Activated naive CD4-positive, alpha-beta T cell treated with anti-CD3 and anti-CD28 coated beads, Interleukin-2, amount 50 U/mL, for 16 hours (primary cell): ENCODE measurements at regions not wholly inside any gene's neighbourhood (a gene's known extent, or its start where the extent isn't known, plus 50 kb on each side); places are given as distances from the start of the nearest gene placed in this dataset.
A peak's percentile ranks its signal among the peaks of the same experiment; 100 is the strongest.

ENCODE experiments used
- DNase-seq: peaks from one replicate; pipeline ENCODE4 v3.0.0-alpha.2; 2020

DNA sequence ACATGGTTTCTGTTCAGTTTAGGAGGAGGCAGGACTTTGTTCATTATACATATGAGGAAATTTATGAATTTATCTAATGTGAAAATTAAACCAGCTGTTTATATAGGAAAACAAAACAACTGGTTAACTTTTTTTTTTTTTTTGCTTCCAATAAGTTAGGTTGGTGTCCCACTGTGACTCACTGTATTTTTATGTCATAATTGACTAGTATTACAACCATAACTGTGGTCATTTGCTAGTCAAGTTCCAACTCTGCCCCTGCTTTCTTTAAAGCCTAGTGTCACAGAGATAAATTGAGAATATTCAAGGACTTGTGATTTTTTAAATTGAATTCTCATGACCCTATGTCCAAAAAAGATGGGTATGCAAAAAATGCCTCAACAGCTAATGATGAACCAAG, 227.7 kb downstream of the BCAT1 start:
- no peak for DNase-seq

DNA sequence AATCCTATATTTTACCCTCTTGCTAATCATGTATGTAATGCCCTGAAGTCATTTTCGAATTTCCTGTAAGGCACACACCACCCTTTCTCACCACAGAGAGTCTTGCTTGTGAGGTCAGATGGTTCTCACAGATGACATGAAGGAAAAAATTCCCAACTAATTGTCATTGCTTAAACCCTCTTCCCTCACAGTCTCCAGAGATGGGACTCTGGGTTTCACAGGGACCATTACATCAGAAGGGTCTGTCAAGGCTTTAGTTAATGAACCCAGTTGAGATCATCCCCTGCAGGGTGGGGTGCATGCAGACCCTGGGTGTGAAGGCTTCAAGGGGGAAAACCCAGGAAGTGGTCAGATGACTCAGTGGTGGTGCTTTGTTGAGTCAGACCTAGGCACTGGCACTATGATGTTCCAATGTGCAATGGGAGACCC, 229.6 kb downstream of the BCAT1 start:
- peak; percentile 17 for DNase-seq

DNA sequence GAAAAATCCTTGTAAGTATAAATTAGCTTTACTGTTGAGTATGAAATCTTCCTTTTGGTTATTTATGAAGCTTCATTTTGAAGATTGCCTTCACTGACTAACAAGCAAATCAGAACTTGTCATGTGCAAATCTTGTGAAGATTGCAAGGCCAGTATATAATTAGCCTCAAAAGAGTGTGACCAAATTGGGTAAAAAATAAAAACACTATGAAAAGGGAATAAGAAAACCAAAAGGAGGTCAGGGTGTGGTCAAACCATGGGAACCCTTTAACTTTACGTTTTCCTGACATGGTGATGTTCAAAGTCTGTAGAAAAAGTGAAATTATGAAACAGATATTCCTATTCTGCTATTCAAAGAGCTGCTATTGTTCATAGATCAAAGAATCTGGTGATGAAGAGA, 230.3 kb downstream of the BCAT1 start:
- DNase-seq = no peak

DNA sequence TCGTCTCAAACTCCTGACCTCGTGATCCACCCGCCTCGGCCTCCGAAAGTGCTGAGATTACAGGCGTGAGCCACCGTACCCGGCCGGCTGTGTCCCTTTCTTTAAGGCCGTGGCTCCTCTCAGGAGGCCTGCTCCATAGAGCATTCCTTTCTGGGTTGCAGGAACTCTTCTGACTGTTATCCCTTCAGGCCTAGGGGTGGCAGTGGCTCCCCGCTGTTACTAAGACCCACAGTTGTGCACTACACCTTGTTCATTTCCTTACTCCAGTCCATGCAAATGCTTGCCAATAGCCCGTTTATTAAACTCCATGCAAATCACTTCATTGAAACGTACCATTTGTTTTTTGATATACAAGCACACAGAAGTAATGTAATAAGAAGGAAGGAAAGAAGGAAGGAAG, 234.7 kb downstream of the BCAT1 start:
- DNase-seq = no peak

DNA sequence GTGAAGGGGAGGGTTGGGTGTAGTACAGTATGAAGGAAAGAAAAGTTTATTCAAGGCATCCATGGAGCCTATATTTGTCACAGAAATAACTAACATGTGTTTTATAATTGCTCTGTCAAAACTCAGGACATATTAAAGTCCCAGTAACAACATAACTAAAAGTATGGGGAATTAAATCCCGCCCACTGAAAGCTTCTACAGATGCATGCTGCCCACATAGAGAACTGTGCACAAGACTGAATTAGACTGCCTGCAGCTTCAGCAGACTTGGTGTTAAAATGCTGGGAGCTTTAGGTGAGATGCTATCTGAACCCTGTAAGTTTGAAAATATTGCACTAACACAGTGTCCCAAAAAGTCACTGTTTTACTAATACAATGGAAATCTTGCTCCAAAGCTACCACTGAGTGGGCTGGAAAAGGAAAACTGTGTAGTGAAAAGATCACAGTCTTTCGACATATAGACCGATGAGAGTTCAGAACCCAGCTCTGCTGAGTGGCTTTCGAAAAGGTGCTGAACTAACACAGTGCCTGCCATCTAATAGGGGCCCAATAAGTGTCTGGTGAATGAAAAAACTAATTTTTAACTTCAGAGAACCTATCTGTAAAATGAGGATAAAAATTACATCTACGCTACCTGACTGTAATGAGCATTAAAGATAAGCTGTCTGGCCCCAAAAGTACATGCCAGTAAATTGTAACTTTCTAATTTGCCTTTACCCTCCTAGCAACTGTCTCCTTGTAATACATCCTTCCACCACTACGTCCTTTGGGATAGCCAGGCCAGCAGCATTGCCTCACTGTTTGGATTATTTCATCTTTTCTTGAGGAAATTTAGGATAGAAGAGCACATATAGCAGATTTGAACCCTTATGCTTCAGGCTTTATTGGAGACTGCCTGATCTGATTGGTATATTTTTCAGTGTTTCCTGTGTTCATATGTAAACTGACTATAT, 237.6 kb downstream of the BCAT1 start:
- DNase-seq = no peak

DNA sequence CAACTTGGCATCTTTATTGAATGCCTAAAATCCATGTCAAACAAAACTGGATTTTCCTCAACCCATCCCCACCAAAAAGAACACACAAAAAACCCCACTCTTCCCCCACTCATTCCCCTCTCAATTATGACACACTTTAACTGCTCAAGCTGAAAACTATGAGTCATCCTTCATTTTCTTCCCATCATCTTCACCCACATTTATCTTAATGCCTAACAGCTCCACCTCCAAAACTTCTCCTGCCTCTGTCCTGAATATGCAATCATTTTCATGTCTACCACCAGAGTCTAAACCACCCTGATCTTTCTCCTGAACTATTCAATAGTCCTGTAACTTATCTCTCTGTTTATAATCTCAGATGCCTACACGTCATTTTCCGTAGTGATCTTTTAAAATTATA, 239.7 kb downstream of the BCAT1 start:
- DNase-seq = no peak

DNA sequence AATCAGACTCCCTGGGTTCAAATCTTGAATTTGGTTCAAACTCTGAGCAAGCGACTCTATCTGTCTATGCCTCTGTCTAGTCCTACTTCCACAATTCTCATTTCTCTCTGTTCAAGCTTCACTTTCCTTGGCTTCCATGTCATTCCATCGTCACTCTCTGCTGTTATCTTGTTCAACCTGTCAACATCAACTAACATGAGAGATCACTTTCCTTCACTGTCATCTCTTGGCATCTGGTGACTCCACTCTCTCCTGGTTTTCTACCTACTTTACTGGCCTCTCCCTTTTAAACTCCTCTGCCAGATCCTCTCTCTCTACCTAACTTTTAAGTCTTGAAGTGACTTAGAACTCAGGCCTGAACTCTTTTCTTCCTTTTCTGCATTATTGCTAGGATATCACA, 240.2 kb downstream of the BCAT1 start:
- no peak for DNase-seq

DNA sequence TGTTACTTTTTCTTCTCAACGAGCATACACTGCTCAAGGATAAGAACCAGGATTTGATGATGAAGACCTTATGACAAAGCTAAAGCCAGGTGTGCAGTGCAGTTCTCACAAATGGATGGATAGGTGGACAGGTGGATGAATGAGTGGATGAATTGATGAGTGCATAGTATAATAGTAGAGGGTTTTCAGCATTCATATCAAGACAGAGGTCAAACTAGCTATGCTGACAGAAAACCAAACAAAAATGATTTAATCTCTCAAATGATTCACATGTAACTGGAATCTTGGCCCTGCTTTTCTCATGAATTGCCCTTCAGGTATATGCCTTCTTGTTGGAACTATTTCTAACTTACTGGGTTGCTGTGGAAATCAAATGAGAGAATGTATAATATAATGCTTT, 240.9 kb downstream of the BCAT1 start:
- no peak for DNase-seq

DNA sequence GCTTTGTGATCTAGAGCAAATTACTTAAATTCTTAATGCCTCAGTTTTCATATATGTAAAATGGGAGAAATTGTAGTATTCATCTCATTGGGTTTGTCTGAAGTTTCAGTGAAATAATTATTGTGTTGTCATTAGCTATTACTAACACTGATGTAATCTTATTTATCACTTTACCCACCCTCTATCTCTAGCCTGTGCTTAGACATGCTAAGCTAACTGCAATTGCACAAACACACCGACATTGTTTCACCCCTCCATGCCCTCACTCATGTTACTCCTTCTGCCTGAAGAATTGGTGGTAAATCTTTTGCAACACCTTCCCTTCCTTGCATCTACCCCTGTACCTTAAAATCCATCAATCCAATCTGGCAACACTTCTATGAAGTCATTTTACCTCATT, 241.6 kb downstream of the BCAT1 start:
- DNase-seq = no peak

DNA sequence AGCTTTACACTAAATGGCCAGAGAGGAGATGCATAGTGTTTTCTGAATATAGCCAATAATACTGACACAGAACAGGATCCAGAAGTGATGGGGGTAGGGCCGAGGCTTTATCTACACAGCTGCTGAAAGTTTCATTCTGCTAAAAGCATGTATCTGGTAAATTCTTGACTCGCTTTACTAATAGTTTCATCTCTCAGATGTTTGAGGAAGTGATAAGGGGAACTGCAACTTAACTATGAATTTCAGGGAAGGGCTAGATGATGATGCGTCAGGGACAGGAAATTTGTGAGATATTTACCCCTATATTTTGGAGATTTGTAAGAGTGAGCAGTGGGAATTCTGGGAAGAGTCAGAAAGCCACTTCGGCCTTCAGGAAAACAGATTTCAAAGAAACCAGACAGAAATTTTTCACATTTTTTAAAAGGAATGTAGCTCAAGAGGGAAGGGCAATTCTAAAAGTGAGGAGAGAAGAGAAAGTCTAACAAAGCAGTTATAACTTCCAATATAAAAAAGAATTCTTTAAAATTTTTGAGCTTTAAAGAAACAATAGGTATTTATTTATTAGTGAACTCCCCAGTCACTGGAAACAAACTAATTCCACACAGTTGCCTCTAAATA, 243.1 kb downstream of the BCAT1 start:
- no peak for DNase-seq

DNA sequence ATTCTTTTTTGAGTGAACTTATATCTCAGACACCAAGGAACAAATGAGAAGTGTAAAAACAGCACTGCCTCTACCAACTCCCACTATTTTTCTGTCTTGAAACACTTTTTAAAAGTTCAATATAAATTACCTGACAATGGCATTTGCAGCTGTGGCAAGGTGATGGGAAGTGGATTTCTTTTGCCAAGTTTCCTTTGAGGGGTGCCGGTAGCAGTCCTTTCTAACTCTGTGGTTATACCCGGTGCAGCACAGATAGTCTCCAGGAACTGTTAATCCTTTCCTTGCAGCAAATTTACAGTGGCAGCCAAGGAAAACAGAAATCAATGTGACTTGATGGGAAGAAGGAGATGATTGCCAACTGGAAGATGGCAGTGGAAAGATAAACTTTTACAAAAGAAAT, 243.7 kb downstream of the BCAT1 start:
- DNase-seq = no peak

DNA sequence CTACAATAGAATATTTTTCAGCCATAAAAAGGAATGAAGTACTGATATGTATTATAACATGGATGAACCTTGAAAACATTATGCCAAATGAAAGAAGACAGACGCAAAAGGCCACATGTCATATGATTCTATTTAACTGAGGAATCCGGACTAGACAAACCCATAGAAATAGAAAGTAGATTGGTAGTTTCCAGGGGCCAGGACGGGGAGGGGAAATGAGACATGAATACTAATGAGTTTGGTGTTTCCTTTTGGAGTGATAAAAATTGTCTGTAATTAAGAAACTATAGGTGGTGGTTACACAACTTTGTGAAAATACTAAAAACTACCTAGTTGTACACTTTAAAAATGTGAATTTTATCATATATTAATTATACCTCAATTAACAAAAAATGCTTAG, 247.6 kb downstream of the BCAT1 start:
- DNase-seq = no peak

DNA sequence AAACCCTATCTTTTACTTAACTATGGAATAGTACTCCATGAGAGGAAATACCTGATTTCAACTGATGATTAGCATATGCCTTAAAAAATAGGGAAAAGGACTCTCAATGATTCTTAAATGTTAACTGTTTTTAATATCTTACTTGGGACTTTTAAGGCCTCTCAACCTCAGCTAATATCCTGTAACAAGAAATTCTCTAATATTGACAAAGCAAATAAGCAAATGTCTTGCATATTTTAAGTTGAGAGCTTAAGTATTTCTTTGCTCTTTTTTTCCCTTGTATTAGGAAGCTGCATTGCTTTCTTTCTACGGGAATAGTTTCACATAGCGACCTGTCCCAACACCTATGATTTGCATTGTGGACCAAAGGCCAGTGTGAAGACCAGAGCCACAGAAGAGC, 249.9 kb downstream of the BCAT1 start:
- DNase-seq = no peak

DNA sequence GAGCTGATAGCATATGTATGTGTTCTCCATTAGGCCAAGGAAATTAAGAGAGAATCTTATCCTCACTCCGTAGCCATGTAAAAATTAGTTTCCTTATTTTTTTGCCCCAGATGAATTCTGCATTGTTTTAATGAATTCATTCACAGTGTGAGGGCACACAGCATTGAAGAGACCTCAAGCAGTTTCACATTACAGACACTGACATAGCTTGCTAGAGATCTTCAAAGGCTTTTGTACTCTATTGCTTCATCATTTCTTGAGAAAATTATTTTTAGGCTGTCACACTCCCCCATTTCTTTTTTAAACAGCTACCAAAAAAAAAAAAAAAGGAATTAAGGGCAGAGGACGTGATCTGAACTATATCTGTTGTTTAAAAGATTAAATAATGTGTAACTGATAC, 251.1 kb downstream of the BCAT1 start:
- no peak for DNase-seq

DNA sequence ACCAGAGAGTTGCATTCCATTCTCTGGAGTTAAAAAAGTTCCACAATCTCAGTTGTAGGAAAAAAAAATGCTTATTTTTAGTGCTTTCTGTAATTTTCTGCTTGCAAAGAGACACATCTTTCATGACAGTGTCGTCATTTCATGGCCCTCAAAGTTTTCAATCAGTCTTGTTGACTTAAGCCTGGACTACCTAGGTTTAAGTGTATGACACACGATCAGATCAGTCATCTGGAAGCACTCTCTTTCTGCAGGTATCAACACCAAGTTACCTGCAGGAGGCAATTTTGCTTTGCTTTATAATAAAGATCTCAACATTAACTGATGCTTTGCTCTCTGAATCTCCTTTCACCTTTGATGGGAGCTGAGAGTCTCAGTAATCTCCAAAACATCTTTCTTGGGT, 251.6 kb downstream of the BCAT1 start:
- no peak for DNase-seq

DNA sequence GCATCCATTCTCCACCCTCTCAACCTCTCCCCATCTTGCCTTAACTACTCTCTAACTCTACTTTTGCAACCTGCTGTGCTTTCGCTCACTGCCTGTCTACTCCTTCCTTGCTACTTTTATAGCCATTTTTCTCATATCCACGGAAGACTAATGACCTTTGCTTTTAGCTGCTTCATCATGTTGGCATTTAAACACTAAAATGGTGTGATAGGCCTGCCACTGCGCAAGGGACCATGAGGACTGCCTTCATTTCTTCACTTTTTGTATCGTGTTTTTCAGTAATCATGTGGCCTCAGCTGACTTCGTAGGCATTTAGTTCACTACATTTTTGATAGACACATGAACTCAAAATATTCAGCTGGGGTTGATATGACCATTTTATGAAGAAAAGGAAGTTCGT, 252.1 kb downstream of the BCAT1 start:
- DNase-seq = no peak

DNA sequence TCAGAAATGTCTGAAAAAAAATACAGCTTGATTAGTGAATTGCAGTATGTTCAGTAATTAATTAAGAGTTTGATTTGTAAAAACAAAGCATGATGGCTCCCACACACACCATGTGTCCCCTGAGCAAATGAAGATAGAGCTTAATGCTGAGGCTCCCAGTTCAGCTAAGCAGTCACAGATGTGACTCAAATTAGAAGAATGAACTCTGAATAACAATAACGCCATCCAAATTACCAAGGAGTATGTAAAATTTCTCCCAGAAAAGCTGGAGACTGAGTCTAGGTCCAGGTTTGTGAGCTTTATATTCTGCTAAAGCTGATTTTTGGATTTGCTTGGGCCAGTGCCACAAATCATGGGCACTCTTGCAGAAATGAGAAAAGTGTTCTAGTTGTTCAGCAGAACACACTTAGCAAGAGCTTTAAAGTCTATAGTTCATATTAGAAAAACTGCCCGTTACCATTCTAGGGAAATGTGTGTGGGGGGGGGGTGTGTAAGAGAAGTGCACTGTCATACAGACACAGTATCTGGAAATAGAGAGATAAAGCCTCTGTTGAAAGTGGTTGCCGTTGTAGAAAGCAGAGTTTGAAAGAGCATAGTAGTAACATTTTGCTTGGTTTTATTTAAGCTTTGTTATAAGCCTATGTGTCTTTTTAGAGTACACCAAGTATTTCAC, 253.1 kb downstream of the BCAT1 start:
- DNase-seq = no peak

DNA sequence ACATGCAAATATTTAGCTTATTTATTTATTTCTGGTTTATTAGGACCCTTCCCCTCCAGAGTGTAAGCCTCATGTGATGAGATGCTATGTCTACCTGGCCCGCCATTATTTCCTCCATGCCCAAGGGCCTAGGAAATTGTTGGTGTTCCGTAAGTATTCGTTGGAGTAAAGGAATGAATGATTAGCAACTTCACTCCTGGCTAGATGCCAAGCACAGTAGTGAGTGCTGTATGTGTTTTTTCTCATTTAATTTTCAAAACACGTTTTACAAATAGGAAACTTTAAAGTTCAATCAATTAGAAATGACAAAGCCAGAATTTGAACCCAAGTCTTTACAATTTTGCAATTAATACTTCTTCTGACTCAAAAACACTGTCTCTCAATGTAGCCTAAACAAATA, 253.8 kb downstream of the BCAT1 start:
- no peak for DNase-seq

DNA sequence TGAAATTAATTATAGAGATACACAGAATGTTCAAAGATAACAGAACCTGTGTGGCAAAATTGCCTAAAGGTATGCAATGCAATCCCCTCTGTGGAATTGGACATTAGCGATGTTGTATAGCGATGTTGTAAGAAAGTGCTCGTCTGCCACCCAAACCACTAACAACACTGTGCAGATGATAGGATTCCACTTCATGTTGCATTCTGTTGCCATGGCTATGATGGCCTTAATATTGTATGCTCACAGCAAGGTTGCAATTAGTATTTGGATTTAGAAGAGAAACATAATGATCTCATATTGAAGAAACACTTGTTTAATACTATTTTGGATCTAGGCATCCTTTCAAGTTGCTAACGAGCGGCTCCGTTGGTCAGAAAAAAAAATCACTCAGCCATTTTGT, 260.3 kb downstream of the BCAT1 start:
- no peak for DNase-seq

DNA sequence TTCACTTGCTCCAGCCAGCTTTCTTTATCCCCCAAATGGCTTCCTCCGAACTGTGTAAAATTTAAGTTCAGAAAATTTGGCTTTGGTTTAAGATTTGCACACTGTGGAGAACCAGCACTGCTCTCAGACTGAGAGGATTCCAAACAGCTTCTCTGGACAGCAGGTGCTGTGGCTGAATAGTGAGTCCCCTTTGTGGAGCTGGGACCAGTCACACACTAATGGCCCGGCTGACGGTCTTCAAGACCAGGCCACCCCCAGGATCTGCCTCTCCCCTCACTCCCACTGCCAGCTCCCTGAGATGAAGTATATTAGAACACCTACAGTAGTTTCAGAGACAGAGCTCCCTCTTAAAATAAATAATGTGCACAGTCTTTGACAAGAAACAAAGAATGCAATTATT, 267.3 kb downstream of the BCAT1 start:
- no peak for DNase-seq

DNA sequence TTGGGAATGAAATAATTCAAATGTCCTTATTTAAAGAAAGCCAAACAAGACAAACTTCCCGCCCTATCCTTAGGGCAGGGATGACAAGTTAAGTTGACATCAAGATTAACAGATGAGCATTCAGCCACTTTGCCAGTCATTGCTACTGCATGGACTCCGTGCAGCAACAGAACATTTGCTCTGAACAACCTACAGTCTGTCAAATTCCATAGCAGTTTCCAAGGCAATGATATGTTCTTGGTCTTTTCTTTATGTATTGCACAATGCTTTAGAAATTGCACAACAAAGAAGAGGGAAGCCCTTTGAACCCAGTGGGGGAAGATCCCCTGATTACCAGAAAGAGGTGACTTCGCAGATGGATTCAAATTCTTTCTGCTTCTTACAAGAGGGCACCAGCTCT, 269.8 kb downstream of the BCAT1 start:
- DNase-seq = no peak

DNA sequence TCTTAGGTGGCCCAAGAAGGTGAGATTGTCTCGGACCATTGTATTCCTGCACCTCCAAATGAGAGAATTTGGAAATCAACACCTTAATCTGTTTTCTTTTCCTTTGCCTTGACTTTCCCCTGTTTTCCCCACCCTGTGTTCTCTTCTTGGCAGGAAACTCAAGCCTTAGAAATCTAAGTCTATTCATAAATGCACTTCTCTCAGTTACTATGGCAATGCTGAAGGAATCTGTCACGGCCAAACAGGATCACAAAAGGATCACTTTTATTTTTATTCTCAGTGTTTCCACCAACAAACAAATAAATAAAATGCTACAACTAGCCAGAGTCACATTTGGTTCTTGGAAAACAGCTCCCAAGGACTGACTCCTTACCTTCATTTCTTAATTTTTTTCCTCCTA, 270.5 kb downstream of the BCAT1 start:
- DNase-seq = no peak

DNA sequence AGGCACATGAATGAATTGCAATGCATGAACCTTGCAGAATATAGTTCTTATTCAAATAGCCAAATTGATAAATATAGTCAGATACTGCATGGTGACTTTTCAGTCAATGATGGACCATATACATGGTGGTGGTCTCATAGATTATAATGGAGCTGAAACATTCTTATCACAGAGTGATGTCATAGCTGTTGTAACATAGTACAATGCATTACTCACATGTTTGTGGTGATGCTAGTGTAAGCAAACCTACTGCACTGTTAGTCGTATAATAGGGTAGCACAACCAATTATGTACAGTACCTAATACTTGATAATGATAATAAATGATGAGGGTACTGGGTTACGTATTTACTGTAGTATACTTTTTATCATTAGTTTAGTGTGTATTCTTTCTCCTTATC, 280.3 kb downstream of the BCAT1 start:
- no peak for DNase-seq
